Endodermal cell (in vitro differentiated cells): ENCODE measurements at regions not wholly inside any gene's neighbourhood (a gene's known extent, or its start where the extent isn't known, plus 50 kb on each side); places are given as distances from the start of the nearest gene placed in this dataset.

Source experiments
- DNase-seq: peaks from one replicate; pipeline ENCODE4 v3.0.0-alpha.2; 2017
- H3K27ac ChIP-seq: 2 replicates; pipeline ENCODE4 v1.5.1; 2013; ENCODE audit warnings: mild to moderate bottlenecking, low read depth, low read length, moderate library complexity
- H3K27me3 ChIP-seq: 2 replicates; pipeline ENCODE4 v1.6.1; 2013; ENCODE audit warnings: mild to moderate bottlenecking, low read length, moderate library complexity; ENCODE audit not compliant: insufficient read depth, control insufficient read depth, poor library complexity, severe bottlenecking
- H3K36me3 ChIP-seq: 2 replicates; pipeline ENCODE4 v1.7.0; 2013; ENCODE audit warnings: mild to moderate bottlenecking, low read length, moderate library complexity; ENCODE audit not compliant: control insufficient read depth, insufficient read depth
- H3K4me1 ChIP-seq: one replicate; pipeline ENCODE4 v1.7.0; 2013; ENCODE audit warnings: low read length; ENCODE audit not compliant: control insufficient read depth, insufficient read depth
- H3K4me3 ChIP-seq: 2 replicates; pipeline ENCODE4 v1.5.1; 2013; ENCODE audit warnings: mild to moderate bottlenecking, low read length, moderate library complexity
- H3K9ac ChIP-seq: 2 replicates; pipeline ENCODE4 v1.6.1; 2013; ENCODE audit warnings: mild to moderate bottlenecking, low read length, moderate library complexity; ENCODE audit not compliant: poor library complexity, severe bottlenecking; ENCODE audit errors: extremely low read depth
- H3K9me3 ChIP-seq: 2 replicates; pipeline ENCODE4 v1.6.1; 2013; ENCODE audit warnings: mild to moderate bottlenecking, low read length, moderate library complexity; ENCODE audit not compliant: control insufficient read depth
- H3K27ac Mint-ChIP-seq: 2 replicates; pipeline ENCODE4 v1.8.0; 2020; ENCODE audit warnings: mixed read lengths
- H3K27me3 Mint-ChIP-seq: 2 replicates; pipeline ENCODE4 v1.8.0; 2021; ENCODE audit warnings: mild to moderate bottlenecking, mixed read lengths; ENCODE audit not compliant: insufficient read depth
- H3K36me3 Mint-ChIP-seq: 2 replicates; pipeline ENCODE4 v1.8.0; 2020; ENCODE audit warnings: low read depth, mixed read lengths
- H3K4me1 Mint-ChIP-seq: 2 replicates; pipeline ENCODE4 v1.8.0; 2020; ENCODE audit warnings: mixed read lengths
- H3K4me3 Mint-ChIP-seq: 2 replicates; pipeline ENCODE4 v1.8.0; 2020; ENCODE audit warnings: mild to moderate bottlenecking, moderate library complexity, mixed read lengths
- H3K9me3 Mint-ChIP-seq: 2 replicates; pipeline ENCODE4 v1.8.0; 2020; ENCODE audit warnings: mild to moderate bottlenecking, mixed read lengths
- WGBS, 2 experiments: methylation state at CpG; one replicate each; pipeline versions ENCODE4 v1.1.5 to v1.1.7; 2013; ENCODE audit warnings: missing lambda C conversion rate in 2 of 2, mixed read lengths in 1 of 2; ENCODE audit not compliant: insufficient coverage in 1 of 2, insufficient read length in 1 of 2; 5-methylcytosine and 5-hydroxymethylcytosine counted together
- TF ChIP-seq, protein P1 (sequence below): fragments of 200-600 bp; sonication (generic); conservative IDR thresholded peaks from 2 replicates; pipeline ENCODE4 v1.5.0; 2021; ENCODE audit warnings: antibody characterized with exemption, mild to moderate bottlenecking

DNA sequence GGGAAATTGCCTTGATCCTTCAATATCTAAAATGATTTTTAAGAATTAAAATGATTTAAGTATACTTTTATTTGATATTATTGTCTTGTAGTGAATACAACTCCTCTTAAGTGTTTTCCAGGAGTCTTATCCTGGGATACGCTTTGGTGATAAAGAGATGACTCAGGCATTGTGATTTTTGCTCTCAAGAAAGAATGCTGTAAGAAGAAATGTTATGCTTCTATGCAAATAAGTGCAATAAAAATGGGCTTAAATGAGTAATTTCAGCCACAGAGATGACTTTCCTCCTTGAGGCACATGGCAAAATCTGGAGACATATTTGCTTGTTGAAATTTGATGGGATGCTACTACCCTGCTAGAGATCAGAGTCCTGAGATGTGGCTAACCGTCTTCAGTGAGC lies 358.6 kb upstream of the BCHE start:
- Histone ChIP-seq H3K9me3 (no peaks in the 10 kb centered on the region), H3K36me3 (no peaks in the 10 kb centered on the region), H3K27me3 (no peaks in the 10 kb centered on the region), H3K27ac (no peak overlapping the region), H3K9ac (no peak overlapping the region), H3K4me1 (peaks cover 2% of the 10 kb centered on the region), H3K4me3 (no peak overlapping the region)
- no peaks in the 10 kb centered on the region for H3K27me3 Mint-ChIP-seq
- H3K4me3 Mint-ChIP-seq, result no peak overlapping the region
- peaks cover 6% of the 10 kb centered on the region for H3K4me1 Mint-ChIP-seq
- H3K27ac Mint-ChIP-seq, result no peak overlapping the region
- no peak for DNase-seq
- H3K36me3 Mint-ChIP-seq, result no peaks in the 10 kb centered on the region
- 89 to 100% methylated on average over 1 to 2 of the region's 2 CpGs for WGBS, 2 experiments
- no peaks in the 10 kb centered on the region for H3K9me3 Mint-ChIP-seq
- TF ChIP-seq, protein P1, sequence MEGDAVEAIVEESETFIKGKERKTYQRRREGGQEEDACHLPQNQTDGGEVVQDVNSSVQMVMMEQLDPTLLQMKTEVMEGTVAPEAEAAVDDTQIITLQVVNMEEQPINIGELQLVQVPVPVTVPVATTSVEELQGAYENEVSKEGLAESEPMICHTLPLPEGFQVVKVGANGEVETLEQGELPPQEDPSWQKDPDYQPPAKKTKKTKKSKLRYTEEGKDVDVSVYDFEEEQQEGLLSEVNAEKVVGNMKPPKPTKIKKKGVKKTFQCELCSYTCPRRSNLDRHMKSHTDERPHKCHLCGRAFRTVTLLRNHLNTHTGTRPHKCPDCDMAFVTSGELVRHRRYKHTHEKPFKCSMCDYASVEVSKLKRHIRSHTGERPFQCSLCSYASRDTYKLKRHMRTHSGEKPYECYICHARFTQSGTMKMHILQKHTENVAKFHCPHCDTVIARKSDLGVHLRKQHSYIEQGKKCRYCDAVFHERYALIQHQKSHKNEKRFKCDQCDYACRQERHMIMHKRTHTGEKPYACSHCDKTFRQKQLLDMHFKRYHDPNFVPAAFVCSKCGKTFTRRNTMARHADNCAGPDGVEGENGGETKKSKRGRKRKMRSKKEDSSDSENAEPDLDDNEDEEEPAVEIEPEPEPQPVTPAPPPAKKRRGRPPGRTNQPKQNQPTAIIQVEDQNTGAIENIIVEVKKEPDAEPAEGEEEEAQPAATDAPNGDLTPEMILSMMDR, result no peak

GRCh38 chr3:166191411-166191810 lies 354.2 kb upstream of the BCHE start:
- H3K27ac Mint-ChIP-seq, result no peak overlapping the region
- H3K9me3 Mint-ChIP-seq, result no peaks in the 10 kb centered on the region
- H3K27me3 ChIP-seq, result no peaks in the 10 kb centered on the region
- H3K9ac ChIP-seq, result no peak overlapping the region
- no peaks in the 10 kb centered on the region for H3K36me3 Mint-ChIP-seq
- H3K4me3 ChIP-seq, result no peak overlapping the region
- H3K36me3 ChIP-seq, result no peaks in the 10 kb centered on the region
- 96 to 100% methylated on average over 1 to 2 of the region's 2 CpGs for WGBS, 2 experiments
- no peak overlapping the region for H3K4me3 Mint-ChIP-seq
- peaks cover 14% of the 10 kb centered on the region for H3K4me1 ChIP-seq
- H3K27ac ChIP-seq, result no peak overlapping the region
- no peak for DNase-seq
- TF ChIP-seq, protein P1, result no peak
- H3K9me3 ChIP-seq, result no peaks in the 10 kb centered on the region
- H3K27me3 Mint-ChIP-seq, result no peaks in the 10 kb centered on the region
- H3K4me1 Mint-ChIP-seq, result peaks cover 20% of the 10 kb centered on the region

DNA sequence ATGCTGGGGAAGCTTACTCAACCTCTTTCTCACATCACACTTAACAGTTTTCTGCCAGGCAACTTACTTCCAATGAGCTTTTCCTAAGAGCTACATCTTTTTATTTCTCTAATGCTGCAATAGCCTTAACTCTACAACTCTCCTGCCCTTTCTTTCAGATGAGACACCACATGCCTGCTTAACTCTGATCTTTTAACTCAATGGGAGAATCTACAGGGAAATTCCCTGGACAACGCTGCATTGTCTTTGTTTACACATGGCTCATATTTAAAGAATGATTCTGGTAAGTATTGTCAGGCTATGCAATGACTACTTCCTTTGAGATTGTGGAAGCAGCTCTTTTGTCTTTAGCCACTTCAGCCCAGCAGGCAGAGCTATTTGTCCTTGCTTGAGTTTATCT lies 353.1 kb upstream of the BCHE start:
- TF ChIP-seq, protein P1, result peak; percentile 29
- H3K36me3 ChIP-seq, result no peaks in the 10 kb centered on the region
- WGBS, 2 experiments, result 19% methylated on average over 1 of the region's 1 CpG; no CpG with 5 or more reads in 1 of the 2 experiments
- H3K27ac Mint-ChIP-seq, result peak overlapping the region; percentile 15
- no peaks in the 10 kb centered on the region for H3K9me3 ChIP-seq
- no peaks in the 10 kb centered on the region for H3K36me3 Mint-ChIP-seq
- peak overlapping the region; percentile 38 for H3K4me3 ChIP-seq
- H3K9ac ChIP-seq, result no peak overlapping the region
- H3K27me3 Mint-ChIP-seq, result peaks cover 4% of the 10 kb centered on the region
- H3K4me1 ChIP-seq, result peaks cover 14% of the 10 kb centered on the region
- H3K27ac ChIP-seq, result no peak overlapping the region
- H3K27me3 ChIP-seq, result no peaks in the 10 kb centered on the region
- H3K4me3 Mint-ChIP-seq, result no peak overlapping the region
- H3K9me3 Mint-ChIP-seq, result no peaks in the 10 kb centered on the region
- peak; percentile 62 for DNase-seq
- peaks cover 20% of the 10 kb centered on the region for H3K4me1 Mint-ChIP-seq
